Embryonic facial prominence (tissue), 1 donor: ENCODE measurements at regions not wholly inside any gene's neighbourhood (a gene's known extent, or its start where the extent isn't known, plus 50 kb on each side); places are given as distances from the start of the nearest gene placed in this dataset.

Experiments
- DNase-seq: peaks from one replicate; pipeline ENCODE4 v3.0.0-alpha.2; 2016; ENCODE audit errors: extremely low spot score

DNA sequence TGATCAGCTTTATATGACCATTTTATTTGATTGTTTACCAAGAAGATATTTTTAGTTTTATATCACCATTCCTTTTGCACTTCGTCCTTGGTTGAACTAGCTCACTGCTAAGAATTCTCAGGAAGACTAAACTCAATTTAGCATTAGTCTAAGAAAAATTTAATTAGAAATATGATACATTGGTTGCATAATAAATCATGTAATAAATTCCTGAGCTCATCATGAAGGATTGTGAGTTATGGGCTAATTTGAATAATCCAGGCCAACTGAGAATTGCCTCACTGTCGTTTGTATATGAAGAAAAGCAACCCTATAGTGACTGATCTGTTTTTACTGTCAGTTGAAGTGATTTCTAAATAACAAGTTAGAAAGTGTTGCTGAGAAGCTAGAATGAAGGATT, 725.5 kb downstream of the DNAJB9 start:
- no peak for DNase-seq

GRCh38 chr7:109308816-109309215, 739.1 kb downstream of the DNAJB9 start:
- DNase-seq, result no peak

DNA sequence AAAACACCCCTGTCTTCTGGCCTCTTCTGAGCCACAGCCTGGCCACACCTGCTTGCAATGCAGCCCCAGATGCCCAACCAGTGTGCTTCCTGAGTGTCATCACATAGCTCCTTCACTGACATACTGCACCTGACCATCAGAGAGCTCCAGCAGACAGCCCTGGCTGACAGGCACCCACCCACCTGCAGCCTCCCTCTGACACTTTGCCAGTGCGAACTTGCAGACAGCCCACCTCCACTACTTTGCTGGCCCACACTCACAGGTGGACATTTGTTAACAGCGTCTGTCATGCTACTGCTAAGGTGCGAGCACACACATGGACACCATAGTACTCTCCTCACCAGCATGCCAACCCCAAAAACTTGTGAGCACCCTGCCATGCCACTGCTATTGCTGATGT, 740.1 kb downstream of the DNAJB9 start:
- DNase-seq, result no peak

GRCh38 chr7:109318136-109318535, 748.5 kb downstream of the DNAJB9 start:
- DNase-seq, result no peak

DNA sequence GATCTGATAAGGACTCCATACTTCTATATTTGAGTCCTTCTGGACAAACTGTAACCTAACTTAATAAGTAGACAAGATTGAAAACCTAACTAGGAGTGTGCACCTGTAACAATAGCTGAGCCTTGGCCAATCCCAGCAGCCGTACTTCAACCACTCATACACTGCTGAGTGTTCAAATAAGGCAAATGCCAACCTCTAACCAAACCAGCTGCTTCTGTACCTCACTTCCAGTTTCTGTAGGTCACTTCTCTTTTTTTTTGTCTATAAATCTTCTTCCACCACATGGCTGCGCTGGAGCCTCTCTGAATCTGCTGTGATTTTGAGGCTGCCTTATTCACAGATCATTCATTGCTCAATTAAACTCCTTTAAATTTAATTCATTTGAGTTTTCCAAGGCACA, 753.2 kb downstream of the DNAJB9 start:
- DNase-seq, result no peak

- no peak for DNase-seq
Measured at GRCh38 chr7:109331423-109331822, 761.7 kb downstream of the DNAJB9 start.

DNA sequence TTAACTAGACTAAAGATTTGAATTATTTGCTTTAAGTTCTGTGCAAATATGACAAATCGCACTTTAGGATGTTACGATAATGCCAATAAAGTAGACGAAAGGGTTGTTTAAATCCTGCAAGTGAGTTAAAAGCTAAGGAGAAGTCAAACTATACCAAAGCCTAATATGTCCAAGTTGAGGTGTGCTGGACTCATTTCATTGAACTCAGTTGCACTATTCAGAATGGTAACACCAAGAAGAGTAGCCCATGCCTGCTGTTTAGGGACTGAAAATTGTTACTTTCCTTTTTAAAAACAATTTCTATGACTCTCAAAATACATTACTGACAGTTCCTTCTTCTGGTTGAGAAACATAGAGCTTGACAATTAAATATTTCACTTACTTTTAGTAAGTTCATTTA, 766.3 kb downstream of the DNAJB9 start:
- DNase-seq, result no peak

- no peak for DNase-seq
Measured at GRCh38 chr7:109336531-109336930, 766.9 kb downstream of the DNAJB9 start.

DNA sequence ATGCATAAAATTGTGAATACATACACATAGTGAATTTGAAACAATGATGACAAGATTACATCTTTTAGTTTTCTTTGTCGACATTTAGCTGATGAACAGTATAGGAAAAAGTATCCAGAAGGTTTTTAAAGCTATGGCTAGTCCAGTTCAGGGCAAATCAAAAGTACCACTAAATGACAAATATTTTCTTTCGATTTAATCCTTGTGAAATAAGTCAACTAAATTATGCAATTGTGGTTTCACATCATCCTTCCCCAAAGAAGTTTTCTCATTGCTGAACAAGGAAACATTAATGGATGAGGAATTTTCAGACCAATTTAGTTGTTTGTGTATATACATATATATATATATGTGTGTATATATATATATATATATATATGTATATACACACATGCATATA, 774.0 kb downstream of the DNAJB9 start:
- DNase-seq, result no peak

DNA sequence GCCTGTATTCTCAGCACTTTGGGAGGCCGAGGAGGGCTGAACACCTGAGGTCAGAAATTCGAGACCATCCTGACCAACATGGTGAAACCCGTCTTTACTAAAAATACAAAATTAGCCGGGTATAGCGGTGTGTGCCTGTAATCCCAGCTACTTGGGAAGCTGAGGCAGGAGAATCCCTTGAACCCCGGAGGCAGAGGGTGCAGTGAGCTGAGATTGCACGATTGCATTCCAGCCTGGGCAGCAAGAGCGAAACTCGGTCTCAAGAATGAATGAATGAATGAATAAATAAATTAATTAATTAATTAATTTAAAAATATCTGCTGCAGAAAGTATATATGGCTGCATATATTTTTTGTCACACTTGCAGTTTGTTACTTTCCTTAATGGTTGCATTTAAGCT, 781.8 kb downstream of the DNAJB9 start:
- DNase-seq, result no peak

DNA sequence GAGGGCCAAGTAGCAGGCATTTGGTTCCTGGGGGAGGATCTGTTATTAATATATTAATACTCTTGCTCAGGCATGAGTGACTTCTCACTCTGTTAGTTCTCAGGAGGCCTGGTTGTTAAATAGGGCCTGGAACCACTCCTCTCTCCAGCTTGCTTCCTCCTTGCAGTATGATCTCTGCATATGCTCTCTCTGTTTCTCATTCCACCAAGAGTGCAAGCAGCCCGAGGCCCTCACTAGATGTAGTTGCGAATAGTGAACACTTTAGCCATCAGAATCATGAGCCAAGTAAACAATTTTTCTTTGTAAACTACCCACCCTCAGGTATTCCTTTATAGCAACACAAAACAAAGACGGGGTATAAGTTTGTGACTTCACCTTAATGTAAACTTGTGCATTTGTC, 784.3 kb downstream of the DNAJB9 start:
- no peak for DNase-seq

- no peak for DNase-seq
Measured at GRCh38 chr7:109354552-109354951, 784.9 kb downstream of the DNAJB9 start.

DNA sequence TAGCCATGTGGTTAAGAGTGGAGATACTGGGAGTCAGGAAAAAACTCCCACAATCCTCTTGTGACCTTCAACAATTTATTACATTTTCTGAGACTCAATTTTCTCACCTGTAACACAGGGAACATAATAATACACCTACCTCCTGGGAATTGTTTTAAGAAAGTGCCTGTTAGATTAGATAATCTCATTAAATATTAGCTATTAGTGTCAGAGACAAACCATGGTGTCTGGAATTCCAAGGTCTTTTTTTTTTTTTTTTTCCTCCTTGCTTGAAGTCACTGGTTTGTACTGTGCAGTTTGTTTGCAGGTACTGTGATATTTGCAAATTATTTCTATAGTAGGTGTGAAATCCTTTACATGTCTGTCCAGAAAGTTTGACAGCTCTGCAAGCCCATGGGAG, 806.1 kb downstream of the DNAJB9 start:
- no peak for DNase-seq

DNA sequence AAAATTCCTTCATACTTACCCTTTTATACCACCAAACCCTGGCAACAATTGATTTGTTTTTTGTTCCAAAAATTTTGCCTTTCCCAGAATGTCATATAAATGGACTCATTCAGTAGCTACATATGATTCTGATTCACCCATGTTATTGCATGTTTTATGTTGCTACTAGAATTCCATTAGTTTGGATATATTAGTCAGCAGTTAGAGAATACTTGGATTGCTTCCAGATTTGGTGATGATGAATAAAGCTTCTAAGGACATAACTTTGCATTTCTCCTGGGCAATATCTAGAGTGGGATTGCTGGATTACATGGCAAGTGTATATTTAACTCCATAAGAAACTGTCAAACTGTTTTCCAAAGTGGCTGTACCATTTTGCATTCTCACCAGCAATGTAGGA, 806.9 kb downstream of the DNAJB9 start:
- no peak for DNase-seq

DNA sequence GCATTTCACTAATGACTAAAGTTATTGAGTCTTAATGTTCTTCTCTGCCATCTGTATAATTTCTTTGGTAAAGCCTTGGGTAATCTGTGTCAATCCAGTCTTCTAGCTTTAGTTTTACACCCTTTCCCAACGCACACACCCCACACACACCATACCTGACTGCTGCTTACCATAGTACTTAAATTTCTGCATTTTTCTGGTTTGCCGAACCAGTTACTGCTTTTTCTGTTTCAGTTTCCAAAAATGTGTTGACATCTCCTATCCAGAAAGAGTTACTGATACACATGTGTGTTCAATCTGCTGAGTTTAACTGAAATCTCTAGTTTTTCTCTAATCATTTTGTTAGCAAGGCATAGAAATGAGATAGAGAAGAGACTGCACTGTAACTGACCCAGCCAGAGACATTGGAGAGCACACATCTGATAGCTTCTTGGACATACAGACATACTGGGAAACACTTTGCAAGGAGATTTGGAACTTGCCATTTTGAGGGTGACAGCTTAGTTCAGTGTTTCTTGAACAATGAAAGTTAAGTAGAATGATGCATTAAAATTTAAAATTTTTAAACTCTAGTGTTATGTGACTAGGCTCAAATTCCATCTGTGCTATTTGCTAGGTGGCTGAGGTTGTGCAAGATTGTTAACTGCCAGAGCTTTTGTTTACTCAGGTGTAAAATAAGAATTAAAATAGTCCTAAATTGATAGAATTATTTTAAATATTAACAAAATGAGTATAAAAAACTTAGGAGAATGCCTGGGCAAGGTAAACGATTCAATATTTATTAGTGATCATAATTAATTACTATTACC, 807.6 kb downstream of the DNAJB9 start:
- DNase-seq, result no peak

GRCh38 chr7:109386959-109387358, 817.3 kb downstream of the DNAJB9 start:
- DNase-seq, result no peak

DNA sequence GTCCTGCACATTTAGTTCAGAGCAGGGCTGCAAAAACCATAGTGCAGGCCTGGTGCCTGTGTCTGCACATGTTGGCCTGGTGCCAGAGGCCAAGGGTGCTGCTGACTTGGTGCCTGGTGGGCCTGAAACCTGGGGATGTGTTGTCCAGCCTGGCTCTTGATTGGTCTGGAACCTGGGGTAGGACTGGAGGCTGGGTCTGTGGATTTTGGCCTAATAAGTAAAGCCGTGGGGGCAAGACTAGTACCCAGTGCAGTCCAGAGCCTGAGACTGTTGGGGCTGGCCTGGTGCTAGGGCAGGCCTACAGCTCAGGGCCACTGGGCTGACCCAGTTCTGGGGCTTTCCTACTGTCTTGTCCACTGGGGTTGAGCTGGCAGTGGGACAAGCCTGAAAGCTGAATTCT, 817.9 kb downstream of the DNAJB9 start:
- no peak for DNase-seq

DNA sequence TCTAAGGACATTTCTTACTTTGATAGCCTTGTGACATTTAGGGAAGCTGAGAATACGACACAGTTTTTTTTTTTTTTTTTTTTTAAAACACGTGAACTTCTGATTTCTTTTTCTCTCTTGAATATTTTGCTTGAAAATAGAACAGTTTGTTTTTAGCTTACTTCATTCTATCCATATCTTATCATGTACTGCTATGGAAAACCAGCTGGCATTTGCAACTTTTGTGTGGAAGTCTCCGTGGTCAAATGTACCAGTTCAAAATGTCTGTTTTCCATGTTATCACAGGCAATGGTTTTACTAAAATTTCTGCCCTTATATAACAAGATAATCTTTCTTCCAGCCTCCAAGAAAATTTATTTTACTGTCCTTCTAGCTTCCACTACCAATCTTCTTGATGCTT, 821.6 kb downstream of the DNAJB9 start:
- DNase-seq, result no peak

GRCh38 chr7:109402107-109402506, 832.4 kb downstream of the DNAJB9 start:
- no peak for DNase-seq

GRCh38 chr7:109407756-109408155, 838.1 kb downstream of the DNAJB9 start:
- no peak for DNase-seq

GRCh38 chr7:109437957-109438356, 868.3 kb downstream of the DNAJB9 start:
- DNase-seq, result no peak

- no peak for DNase-seq
Measured at GRCh38 chr7:109449760-109450159, 880.1 kb downstream of the DNAJB9 start.

DNA sequence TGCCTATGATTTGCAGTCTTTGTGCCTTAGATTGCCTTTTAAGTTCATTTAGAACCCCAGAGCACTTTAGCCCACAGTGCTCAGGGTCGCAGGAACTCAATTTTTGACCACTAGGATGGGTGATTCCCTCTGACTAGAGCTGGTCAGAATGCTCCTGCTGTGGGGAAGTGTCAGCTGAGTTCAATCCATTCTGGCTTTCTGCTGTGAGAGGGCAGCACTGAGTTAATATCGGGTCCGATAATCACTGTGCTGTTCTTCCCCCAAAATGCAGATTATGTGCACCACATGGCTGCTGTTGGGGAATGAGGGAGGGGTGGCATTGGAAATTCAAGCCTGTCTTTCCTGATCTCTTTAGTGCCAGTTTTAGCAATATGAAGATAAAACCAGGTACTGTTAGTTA, 886.4 kb downstream of the DNAJB9 start:
- DNase-seq, result no peak

DNA sequence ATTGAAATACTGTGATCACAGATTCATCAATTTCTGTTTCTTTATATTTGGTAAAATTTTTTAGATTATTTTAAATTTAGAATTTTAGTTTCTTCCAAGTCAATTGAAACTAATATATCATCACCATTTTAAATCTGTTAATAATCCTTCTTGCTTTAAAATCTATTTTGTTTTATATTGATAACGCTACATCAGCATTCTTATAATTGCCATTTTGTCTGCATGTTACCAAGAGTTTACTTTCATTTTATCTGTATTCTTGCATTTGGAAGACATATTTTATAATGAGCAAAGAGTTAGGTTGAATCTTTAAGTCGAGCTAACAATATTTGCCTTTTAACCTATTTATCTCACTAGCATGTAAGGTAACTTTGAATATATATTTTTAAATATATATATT, 890.6 kb downstream of the DNAJB9 start:
- no peak for DNase-seq
